OCI-LY3 (cell line): ENCODE measurements at regions not wholly inside any gene's neighbourhood (a gene's known extent, or its start where the extent isn't known, plus 50 kb on each side); places are given as distances from the start of the nearest gene placed in this dataset.

Experiments
- CTCF ChIP-seq: fragments of 200-600, 300-600 bp; sonication (generic); IDR thresholded peaks from 2 replicates; pipeline ENCODE4 v1.5.1; 2014; ENCODE audit warnings: antibody characterized with exemption, low read length, low read depth
- EZH2phosphoT487 ChIP-seq: fragments of 200-600 bp; shearing (Covaris generic); IDR thresholded peaks from 2 replicates; pipeline ENCODE4 v1.6.1; 2018; ENCODE audit warnings: antibody characterized with exemption, mixed run types, low read depth

GRCh38 chr2:239748811-239749210 is 276.3 kb downstream of the NDUFA10 start:
- TF ChIP-seq CTCF (no peak), EZH2phosphoT487 (no peak)
